Endothelial cell of umbilical vein (primary cell): ENCODE measurements at regions not wholly inside any gene's neighbourhood (a gene's known extent, or its start where the extent isn't known, plus 50 kb on each side); places are given as distances from the start of the nearest gene placed in this dataset.

ENCODE experiments used
- CTCF ChIP-seq, 2 donors: IDR thresholded peaks; 1 replicate in 1 of 2; 2 replicates in 1 of 2; pipeline ENCODE4 v1.5.1; 2011; ENCODE audit warnings: low read length in 2 of 2, mild to moderate bottlenecking in 2 of 2, moderate library complexity in 2 of 2, control low read depth in 1 of 2, inconsistent platforms in 1 of 2, low read depth in 1 of 2; ENCODE audit not compliant: insufficient read depth in 1 of 2; ENCODE audit errors: extremely low read depth in 1 of 2
- EZH2 ChIP-seq: IDR thresholded peaks from 2 replicates; pipeline ENCODE4 v1.6.1; 2012; ENCODE audit warnings: borderline replicate concordance, low read depth, mild to moderate bottlenecking, moderate library complexity, low read length, inconsistent platforms; ENCODE audit not compliant: severe bottlenecking
- FOS ChIP-seq: IDR thresholded peaks from 2 replicates; pipeline ENCODE4 v1.6.1; 2011; ENCODE audit warnings: mild to moderate bottlenecking, low read length, moderate library complexity, borderline replicate concordance; ENCODE audit not compliant: insufficient read depth
- JUN ChIP-seq: IDR thresholded peaks from 2 replicates; pipeline ENCODE4 v1.6.1; 2011; ENCODE audit warnings: borderline replicate concordance, low read depth; ENCODE audit not compliant: insufficient read length, insufficient read depth
- MYC ChIP-seq: IDR thresholded peaks from one replicate; pipeline ENCODE4 v1.6.1; 2011; ENCODE audit warnings: mild to moderate bottlenecking, low read depth, low read length
- POLR2A ChIP-seq: IDR thresholded peaks from 2 replicates; pipeline ENCODE4 v1.6.1; 2012; ENCODE audit warnings: low read depth, mild to moderate bottlenecking, control low read depth, low read length
- POLR2AphosphoS5 ChIP-seq: IDR thresholded peaks from 2 replicates; pipeline ENCODE4 v1.6.1; 2012; ENCODE audit warnings: low read depth, mild to moderate bottlenecking, control low read depth, low read length, moderate library complexity; ENCODE audit not compliant: insufficient read depth
- TF ChIP-seq, protein P1 (sequence below): IDR thresholded peaks from 2 replicates; pipeline ENCODE4 v1.6.1; 2011; ENCODE audit not compliant: insufficient read depth, insufficient read length

DNA sequence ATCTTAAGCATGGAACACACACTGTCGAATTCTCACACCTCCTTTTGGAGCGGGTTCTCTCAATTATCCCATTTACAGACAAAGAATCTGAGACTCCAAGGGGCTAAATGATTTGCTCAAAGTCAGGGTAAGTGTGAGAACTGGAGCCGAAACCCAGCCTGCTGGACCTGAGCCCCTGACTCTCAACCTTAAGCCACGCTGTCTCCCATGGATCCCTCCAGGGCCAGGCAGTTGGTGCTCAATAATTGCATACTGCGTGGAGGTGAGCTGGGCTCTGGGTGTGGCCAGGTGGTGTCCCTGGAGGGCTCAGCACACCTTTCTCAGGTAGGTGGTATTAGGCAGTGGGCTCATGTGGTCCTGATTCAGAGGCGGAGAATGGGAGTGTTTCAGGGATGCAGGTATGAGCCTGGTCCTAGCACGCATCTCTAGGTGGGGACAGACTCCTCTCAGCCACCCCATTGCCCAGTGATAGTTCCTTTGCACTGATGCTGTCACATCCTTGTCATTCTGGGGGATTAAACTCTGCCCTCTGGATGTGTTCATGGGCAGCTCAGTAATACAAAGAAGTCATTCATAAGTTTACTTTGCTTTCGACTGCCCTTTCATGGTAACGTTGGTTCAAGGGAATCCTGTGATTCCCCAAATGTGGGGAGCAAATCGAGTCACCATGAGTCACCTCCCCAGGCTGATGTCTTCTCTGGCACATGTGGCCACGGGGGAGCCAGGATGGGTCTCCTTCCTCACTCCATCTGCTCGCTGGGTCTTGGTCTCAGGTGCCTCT is 399.5 kb upstream of the TNRC6C start:
- TF ChIP-seq CTCF (IDR thresholded peaks at IDR 0.05; ENCODE audit: extremely low read depth in 1 of 2, insufficient read depth in 1 of 2, low read depth in 1 of 2, low read length in 2 of 2) (no peak), POLR2A (no peak), POLR2AphosphoS5 (no peak), MYC (no peak), JUN (no peak), FOS (no peak), EZH2 (no peak)
- TF ChIP-seq, protein P1, sequence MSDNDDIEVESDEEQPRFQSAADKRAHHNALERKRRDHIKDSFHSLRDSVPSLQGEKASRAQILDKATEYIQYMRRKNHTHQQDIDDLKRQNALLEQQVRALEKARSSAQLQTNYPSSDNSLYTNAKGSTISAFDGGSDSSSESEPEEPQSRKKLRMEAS: no peak
